ENCODE measurements at regions not wholly inside any gene's neighbourhood (a gene's known extent, or its start where the extent isn't known, plus 50 kb on each side); places are given as distances from the start of the nearest gene placed in this dataset.

- no peak for DNase-seq
- Histone ChIP-seq H3K9me3 (peaks cover 13% of the 10 kb centered on the region), H3K4me3 (no peak overlapping the region), H3K36me3 (no peaks in the 10 kb centered on the region), H3K27me3 (no peaks in the 10 kb centered on the region)
Measured at GRCh38 chr2:123359636-123360035, 665.5 kb upstream of the CNTNAP5 start.

GRCh38 chr2:123362671-123363440 lies 662.2 kb upstream of the CNTNAP5 start:
- DNase-seq: no peak
- Histone ChIP-seq H3K4me3 (no peak overlapping the region), H3K36me3 (no peaks in the 10 kb centered on the region), H3K27me3 (no peaks in the 10 kb centered on the region), H3K9me3 (peaks cover 8% of the 10 kb centered on the region; the same call in 1 of the 2 replicates)

- Histone ChIP-seq H3K36me3 (no peaks in the 10 kb centered on the region), H3K4me3 (no peak overlapping the region), H3K27me3 (no peaks in the 10 kb centered on the region), H3K9me3 (peaks cover 8% of the 10 kb centered on the region; the same call in 1 of the 2 replicates)
- no peak for DNase-seq
Measured at GRCh38 chr2:123363826-123364225, 661.3 kb upstream of the CNTNAP5 start.

GRCh38 chr2:123364243-123364896 lies 660.7 kb upstream of the CNTNAP5 start:
- Histone ChIP-seq H3K36me3 (no peaks in the 10 kb centered on the region), H3K4me3 (no peak overlapping the region), H3K9me3 (peaks cover 8% of the 10 kb centered on the region; the same call in 1 of the 2 replicates), H3K27me3 (no peaks in the 10 kb centered on the region)
- no peak for DNase-seq

- H3K27me3 ChIP-seq: no peaks in the 10 kb centered on the region
- H3K9me3 ChIP-seq: no peaks in the 10 kb centered on the region
- no peaks in the 10 kb centered on the region for H3K36me3 ChIP-seq
- DNase-seq: no peak
- H3K4me3 ChIP-seq: no peak overlapping the region
Measured at GRCh38 chr2:123366239-123366837, 658.7 kb upstream of the CNTNAP5 start.

- DNase-seq: no peak
- H3K27me3 ChIP-seq: no peaks in the 10 kb centered on the region
- no peaks in the 10 kb centered on the region for H3K9me3 ChIP-seq
- H3K36me3 ChIP-seq: no peaks in the 10 kb centered on the region
- H3K4me3 ChIP-seq: no peak overlapping the region
Measured at GRCh38 chr2:123370186-123370585, 654.9 kb upstream of the CNTNAP5 start.

GRCh38 chr2:123371535-123371934 lies 653.6 kb upstream of the CNTNAP5 start:
- Histone ChIP-seq H3K9me3 (no peaks in the 10 kb centered on the region), H3K36me3 (no peaks in the 10 kb centered on the region), H3K4me3 (no peak overlapping the region), H3K27me3 (no peaks in the 10 kb centered on the region)
- no peak for DNase-seq

GRCh38 chr2:123380370-123380935 lies 644.6 kb upstream of the CNTNAP5 start:
- Histone ChIP-seq H3K36me3 (no peaks in the 10 kb centered on the region), H3K9me3 (no peaks in the 10 kb centered on the region), H3K4me3 (no peak overlapping the region), H3K27me3 (no peaks in the 10 kb centered on the region)
- DNase-seq: peak; percentile 10

GRCh38 chr2:123415678-123416077 lies 609.4 kb upstream of the CNTNAP5 start:
- Histone ChIP-seq H3K27me3 (no peaks in the 10 kb centered on the region), H3K9me3 (no peaks in the 10 kb centered on the region), H3K36me3 (no peaks in the 10 kb centered on the region), H3K4me3 (no peak overlapping the region)
- no peak for DNase-seq

- Histone ChIP-seq H3K36me3 (no peaks in the 10 kb centered on the region), H3K9me3 (no peaks in the 10 kb centered on the region), H3K4me3 (no peak overlapping the region), H3K27me3 (no peaks in the 10 kb centered on the region)
- DNase-seq: no peak
Measured at GRCh38 chr2:123419976-123420375, 605.1 kb upstream of the CNTNAP5 start.

- Histone ChIP-seq H3K27me3 (no peaks in the 10 kb centered on the region), H3K4me3 (no peak overlapping the region), H3K36me3 (no peaks in the 10 kb centered on the region), H3K9me3 (no peaks in the 10 kb centered on the region)
- no peak for DNase-seq
Measured at GRCh38 chr2:123434546-123435395, 590.3 kb upstream of the CNTNAP5 start.

GRCh38 chr2:123438251-123438650 lies 586.8 kb upstream of the CNTNAP5 start:
- H3K27me3 ChIP-seq: no peaks in the 10 kb centered on the region
- no peaks in the 10 kb centered on the region for H3K9me3 ChIP-seq
- no peak overlapping the region for H3K4me3 ChIP-seq
- no peaks in the 10 kb centered on the region for H3K36me3 ChIP-seq
- no peak for DNase-seq

GRCh38 chr2:123438675-123439074 lies 586.4 kb upstream of the CNTNAP5 start:
- Histone ChIP-seq H3K27me3 (no peaks in the 10 kb centered on the region), H3K9me3 (no peaks in the 10 kb centered on the region), H3K4me3 (no peak overlapping the region), H3K36me3 (no peaks in the 10 kb centered on the region)
- DNase-seq: no peak

GRCh38 chr2:123448801-123449200 lies 576.3 kb upstream of the CNTNAP5 start:
- H3K4me3 ChIP-seq: no peak overlapping the region
- no peaks in the 10 kb centered on the region for H3K36me3 ChIP-seq
- H3K9me3 ChIP-seq: no peaks in the 10 kb centered on the region

GRCh38 chr2:123451542-123451941 lies 573.5 kb upstream of the CNTNAP5 start:
- no peaks in the 10 kb centered on the region for H3K9me3 ChIP-seq
- H3K27me3 ChIP-seq: no peaks in the 10 kb centered on the region
- H3K4me3 ChIP-seq: no peak overlapping the region
- H3K36me3 ChIP-seq: no peaks in the 10 kb centered on the region
- DNase-seq: no peak

More at GRCh38 chr2:123448801-123449200, 576.3 kb upstream of the CNTNAP5 start:
- no peaks in the 10 kb centered on the region for H3K27me3 ChIP-seq
- no peak for DNase-seq

GRCh38 chr2:123453046-123453700 lies 571.9 kb upstream of the CNTNAP5 start:
- no peak overlapping the region for H3K4me3 ChIP-seq
- no peaks in the 10 kb centered on the region for H3K27me3 ChIP-seq
- no peaks in the 10 kb centered on the region for H3K36me3 ChIP-seq
- H3K9me3 ChIP-seq: no peaks in the 10 kb centered on the region
- DNase-seq: no peak

Measured in MG63 (cell line).